ENCODE measurements at regions not wholly inside any gene's neighbourhood (a gene's known extent, or its start where the extent isn't known, plus 50 kb on each side); places are given as distances from the start of the nearest gene placed in this dataset.

- TF ChIP-seq CTCF (IDR thresholded peaks at IDR 0.05; ENCODE audit: control extremely low read depth, extremely low read depth, low read depth, missing control alignments), result no peak
- POLR2A ChIA-PET, result no interaction called here
- DNase-seq (ENCODE audit: extremely low spot score), result no peak
- CTCF ChIA-PET, result no interaction called here
Observed at GRCh38 chr12:33967760-33968159, 54.5 kb upstream of the ALG10 start.

Data from GM10248 (cell line).